ENCODE measurements at regions not wholly inside any gene's neighbourhood (a gene's known extent, or its start where the extent isn't known, plus 50 kb on each side); places are given as distances from the start of the nearest gene placed in this dataset.

GRCh38 chr11:128407962-128408361 is 179.4 kb downstream of the ETS1 start:
- DNase-seq, result no peak

- DNase-seq, result no peak
Observed at GRCh38 chr11:128405714-128406662, 181.4 kb downstream of the ETS1 start.

GRCh38 chr11:128405112-128405511 is 182.2 kb downstream of the ETS1 start:
- DNase-seq, result no peak

DNA sequence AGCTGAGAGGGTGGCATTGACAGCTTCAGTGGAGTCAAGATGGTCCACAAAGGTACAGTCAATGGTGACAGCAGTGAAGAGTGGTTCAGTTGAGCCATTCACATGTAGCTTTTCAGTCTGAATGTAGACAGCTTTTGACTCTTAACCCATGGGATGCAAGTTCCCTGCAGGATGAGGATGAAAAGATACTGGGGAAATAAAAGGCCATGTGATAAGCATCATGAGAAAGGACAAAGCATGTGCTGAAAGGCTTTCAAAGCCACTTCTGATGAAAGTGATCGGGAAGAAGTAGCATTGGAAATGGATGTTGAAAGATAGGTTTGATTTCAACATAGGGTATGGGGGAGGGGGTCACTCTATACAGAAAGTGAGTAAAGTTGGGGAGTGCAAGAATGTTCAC is 182.9 kb downstream of the ETS1 start:
- no peak for DNase-seq

GRCh38 chr11:128400382-128401203 is 186.8 kb downstream of the ETS1 start:
- no peak for DNase-seq

- no peak for DNase-seq
Observed at GRCh38 chr11:128399251-128400121, 187.9 kb downstream of the ETS1 start.

DNA sequence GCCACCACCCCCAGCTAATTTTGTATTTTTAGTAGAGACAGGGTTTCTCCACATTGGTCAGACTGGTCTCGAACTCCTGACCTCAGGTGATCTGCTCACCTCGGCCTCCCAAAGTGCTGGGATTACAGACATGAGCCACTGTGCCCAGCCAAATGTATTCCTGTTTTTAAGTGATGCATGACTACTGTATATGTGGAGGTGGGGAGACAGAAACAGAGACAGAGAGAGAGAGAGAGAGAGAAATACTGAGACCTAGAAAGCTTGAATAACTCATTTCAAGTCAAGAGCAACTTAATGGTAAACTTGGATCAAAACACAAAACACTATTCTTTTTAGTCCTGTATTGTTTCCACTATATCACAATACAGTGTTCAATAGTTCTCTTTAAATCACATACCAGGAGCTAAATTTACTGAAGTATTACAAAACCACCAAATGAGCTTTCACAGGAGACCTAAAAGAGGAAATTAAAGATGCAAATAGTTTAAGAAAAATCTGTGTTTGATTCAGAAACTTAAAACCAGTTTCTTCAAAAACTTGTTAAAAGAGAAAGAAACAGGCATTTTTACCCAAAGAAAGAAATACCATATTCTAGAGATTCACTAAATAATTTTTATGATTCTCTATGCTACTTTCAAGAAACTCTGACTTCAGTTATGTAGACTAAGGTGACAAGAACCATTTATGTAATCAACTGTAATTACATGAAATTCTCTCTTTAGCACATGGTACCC is 188.7 kb downstream of the ETS1 start:
- DNase-seq, result no peak

- DNase-seq, result no peak
Observed at GRCh38 chr11:128397362-128397761, 190.0 kb downstream of the ETS1 start.

DNA sequence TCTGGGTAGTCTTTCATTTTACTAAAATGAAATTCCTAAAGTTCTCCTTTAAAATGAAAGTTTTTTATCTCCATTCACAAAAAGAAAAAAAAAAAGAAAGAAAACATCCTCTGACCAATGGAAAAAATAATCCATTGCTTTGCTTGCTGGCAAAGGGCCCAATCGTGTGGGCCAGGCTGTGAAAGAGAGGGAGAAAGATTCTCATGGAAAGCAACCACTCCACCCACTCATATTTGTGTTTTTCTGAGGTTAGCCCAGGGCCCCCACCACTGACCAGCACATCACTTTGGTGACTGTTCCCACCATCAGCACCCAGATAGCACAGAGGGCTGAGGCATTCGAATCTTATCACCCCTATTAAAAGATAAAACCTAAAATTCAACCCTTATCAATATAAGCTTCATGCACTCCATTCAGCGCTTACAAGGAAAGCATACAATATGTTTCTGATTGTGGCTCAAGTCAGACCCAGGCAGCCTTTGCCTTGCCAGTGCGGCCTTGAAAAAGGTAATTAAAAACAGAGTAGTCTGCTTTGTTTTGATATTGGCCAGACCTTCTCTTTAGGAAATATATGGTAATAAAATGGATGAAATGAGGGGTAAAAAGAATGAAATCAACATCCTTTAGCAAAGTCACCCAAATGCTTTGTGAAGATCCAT is 192.8 kb downstream of the ETS1 start:
- DNase-seq, result no peak

GRCh38 chr11:128392259-128392658 is 195.1 kb downstream of the ETS1 start:
- DNase-seq, result no peak

- no peak for DNase-seq
Observed at GRCh38 chr11:128391811-128392210, 195.5 kb downstream of the ETS1 start.

GRCh38 chr11:128390246-128390645 is 197.1 kb downstream of the ETS1 start:
- no peak for DNase-seq

DNA sequence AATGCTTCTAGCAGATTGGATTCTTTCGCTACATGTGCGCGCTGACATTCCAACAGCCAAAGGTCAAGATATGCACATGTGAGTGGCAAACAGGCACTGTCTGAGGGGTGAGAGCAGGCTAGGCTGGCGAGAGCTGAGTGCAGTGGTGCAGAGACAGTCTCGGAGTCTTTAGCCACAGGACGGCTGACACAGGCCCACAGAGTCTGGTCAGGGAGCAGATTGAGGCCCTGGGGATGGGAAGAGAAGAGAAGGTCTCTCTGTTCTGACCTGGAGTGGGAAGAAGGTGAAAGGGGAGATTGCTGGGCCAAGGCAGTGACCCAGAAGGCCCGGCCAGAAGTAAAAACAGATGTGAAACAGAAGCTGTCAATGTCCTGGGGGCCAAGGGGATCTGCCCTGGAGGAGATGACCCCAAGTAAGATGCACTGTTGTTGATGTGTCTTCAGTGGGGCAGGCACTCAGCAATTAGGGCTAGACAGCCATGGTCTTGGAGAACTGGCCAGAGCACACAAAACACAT is 197.8 kb downstream of the ETS1 start:
- no peak for DNase-seq

DNA sequence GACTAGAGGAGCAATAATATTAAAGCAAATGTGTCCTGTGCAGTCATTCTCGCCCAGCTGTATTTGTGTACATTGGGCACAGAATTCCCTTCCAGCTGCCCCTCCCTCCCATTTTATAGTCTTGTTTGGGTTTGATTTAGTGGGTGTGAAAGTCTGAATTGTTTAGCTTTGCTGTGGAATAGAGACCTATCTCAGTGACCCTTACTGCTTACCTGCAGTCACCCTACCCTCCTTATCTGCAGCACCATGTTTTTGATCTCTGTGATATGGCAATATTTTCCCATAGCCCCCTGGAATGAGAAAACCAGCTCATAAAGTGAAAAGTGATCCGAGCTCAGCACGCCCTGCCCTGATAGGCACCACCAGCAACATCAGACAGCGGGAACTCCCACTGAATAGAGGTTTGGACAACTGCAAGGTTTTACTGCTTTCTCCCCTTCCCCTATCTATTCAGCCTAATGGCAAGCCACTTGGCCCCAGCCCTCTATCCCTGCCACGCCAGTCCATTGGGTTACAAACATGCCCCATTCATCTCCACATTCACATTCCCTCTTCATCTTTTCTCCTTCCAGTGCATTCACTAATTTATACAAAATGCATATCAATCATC is 199.0 kb downstream of the ETS1 start:
- DNase-seq, result no peak

DNA sequence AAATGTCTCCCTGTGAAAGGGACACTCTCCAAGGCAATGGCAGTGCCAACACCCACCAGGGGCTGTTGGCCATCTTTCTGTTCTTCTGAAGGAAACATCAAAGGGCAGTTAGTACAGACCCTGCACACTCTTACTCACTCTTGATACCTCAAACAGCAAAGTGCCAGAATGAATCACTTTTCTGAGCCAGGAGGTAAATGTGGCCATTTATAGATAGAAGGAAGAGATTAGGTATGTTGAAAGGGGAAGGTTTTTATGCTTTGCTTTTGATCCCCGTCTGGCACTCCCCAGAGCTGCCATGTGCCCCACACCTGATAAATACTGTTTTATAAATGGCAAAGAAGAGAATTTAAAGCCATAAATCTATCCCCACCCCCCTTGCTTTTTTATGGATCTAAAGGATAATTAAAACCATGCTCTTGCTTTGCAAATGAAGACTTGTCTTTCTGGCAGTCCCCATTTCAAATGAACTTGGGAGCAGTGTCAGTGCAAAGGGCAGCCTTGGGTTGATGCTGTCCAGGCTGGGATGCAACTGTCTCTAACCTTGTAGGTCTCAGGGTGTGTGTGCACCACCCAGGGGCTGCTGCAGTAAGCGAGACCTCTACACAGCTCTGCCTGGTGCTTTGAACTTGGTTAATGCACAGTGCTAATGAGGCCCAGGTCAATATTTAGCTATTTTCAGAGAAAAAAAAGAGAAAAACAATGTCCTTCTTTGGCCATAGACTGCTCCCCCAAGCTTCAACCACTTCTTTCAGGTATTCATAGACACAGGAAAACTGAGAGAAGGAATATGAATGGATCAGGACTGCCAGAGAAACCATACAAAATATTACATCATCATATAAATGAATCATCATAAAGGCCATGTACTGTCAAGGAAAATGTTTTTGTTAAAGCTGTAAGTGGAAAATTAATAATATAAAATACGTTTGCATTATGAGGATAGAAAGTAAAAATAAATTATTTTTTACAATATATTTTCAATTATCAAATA is 207.5 kb downstream of the ETS1 start:
- DNase-seq, result peak in 1 of 2 donors; percentile 51

DNA sequence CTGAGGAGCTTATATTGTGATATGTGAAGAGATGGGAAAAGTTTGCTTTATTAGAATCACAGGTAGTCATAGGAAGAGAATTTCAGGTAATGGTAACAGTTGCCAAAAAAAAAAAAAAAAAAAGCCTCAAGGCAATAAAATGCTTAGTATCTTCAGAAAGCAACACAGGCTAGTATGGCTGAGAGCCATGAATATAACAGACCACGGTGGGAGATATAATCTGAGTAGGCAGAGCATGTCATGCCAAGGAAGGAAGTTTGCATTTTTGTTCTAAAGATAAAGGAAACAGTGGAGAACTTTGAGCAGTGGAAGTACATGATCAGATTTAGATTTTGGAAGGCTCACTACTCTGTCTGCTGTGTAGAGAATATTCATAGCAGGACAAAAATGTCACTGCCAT is 211.4 kb downstream of the ETS1 start:
- DNase-seq, result peak in 1 of 2 donors; percentile 17

GRCh38 chr11:128374026-128374425 is 213.3 kb downstream of the ETS1 start:
- DNase-seq, result no peak

DNA sequence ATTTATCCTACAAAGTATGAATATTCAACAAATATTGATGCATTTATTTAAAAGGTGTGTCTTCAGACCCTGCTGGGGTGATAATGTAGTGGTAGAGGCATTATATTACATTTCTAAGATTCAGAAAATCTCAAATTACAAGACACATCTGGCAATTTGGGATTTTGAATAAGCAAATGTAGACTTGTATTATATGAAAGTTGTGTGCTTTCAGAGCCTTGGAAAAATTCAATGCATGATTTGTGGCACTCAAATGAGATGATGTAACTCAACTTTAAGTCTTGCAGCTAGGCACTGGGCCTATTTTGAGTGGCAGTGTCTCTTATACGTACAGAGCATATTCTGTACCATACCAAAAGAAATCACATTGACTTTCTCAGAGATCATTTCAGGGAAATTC is 214.4 kb downstream of the ETS1 start:
- no peak for DNase-seq

GRCh38 chr11:128367573-128367972 is 219.8 kb downstream of the ETS1 start:
- peak; percentile 43 to 76 for DNase-seq

GRCh38 chr11:128365044-128365443 is 222.3 kb downstream of the ETS1 start:
- peak in 1 of 2 donors; percentile 45 for DNase-seq

Measured in CD4-positive, alpha-beta T cell treated with Interleukin-4 for 1 hour (primary cell).